GM23338 (cell line): ENCODE measurements at regions not wholly inside any gene's neighbourhood (a gene's known extent, or its start where the extent isn't known, plus 50 kb on each side); places are given as distances from the start of the nearest gene placed in this dataset.
A peak's percentile ranks its signal among the peaks of the same experiment; 100 is the strongest.

ENCODE experiments used
- ATAC-seq: fragments of 200-7000 bp; cut with Tn5 transposase; 3 replicates; pipeline ENCODE4 v1.9.1; 2020
- DNase-seq: peaks from one replicate; pipeline ENCODE4 v3.0.0-alpha.2; 2015; ENCODE audit warnings: low spot score
- H2AFZ ChIP-seq: fragments of 200-600 bp; sonication (generic); 2 replicates; pipeline ENCODE4 v1.8.0; 2016; ENCODE audit warnings: antibody characterized with exemption, mild to moderate bottlenecking, moderate library complexity
- H3F3A ChIP-seq: fragments of 200-600 bp; sonication (generic); replicated peaks from 2 replicates; pipeline ENCODE4 v1.8.0; 2017; ENCODE audit warnings: antibody characterized with exemption, mixed run types, low read depth
- H3K27ac ChIP-seq: fragments of 200-600 bp; sonication (generic); 2 replicates; pipeline ENCODE4 v1.6.1; 2016; ENCODE audit warnings: low read depth
- H3K27me3 ChIP-seq: fragments of 200-600 bp; sonication (generic); 2 replicates; pipeline ENCODE4 v1.8.0; 2016; ENCODE audit warnings: mild to moderate bottlenecking, mixed run types, moderate library complexity; ENCODE audit not compliant: insufficient read depth
- H3K36me3 ChIP-seq: fragments of 200-600 bp; sonication (generic); 2 replicates; pipeline ENCODE4 v1.8.0; 2016; ENCODE audit warnings: mild to moderate bottlenecking; ENCODE audit not compliant: insufficient read depth
- H3K4me1 ChIP-seq: fragments of 200-600 bp; sonication (generic); 2 replicates; pipeline ENCODE4 v1.8.0; 2016; ENCODE audit warnings: mild to moderate bottlenecking, moderate library complexity; ENCODE audit not compliant: insufficient read depth
- H3K4me2 ChIP-seq: fragments of 200-600 bp; sonication (generic); 2 replicates; pipeline ENCODE4 v1.7.1; 2017; ENCODE audit warnings: mixed run types
- H3K4me3 ChIP-seq: fragments of 200-600 bp; sonication (generic); 2 replicates; pipeline ENCODE4 v1.6.1; 2016; ENCODE audit warnings: mixed run types
- H3K79me2 ChIP-seq: fragments of 200-600 bp; sonication (generic); replicated peaks from 2 replicates; pipeline ENCODE4 v1.8.0; 2017; ENCODE audit warnings: mild to moderate bottlenecking; ENCODE audit not compliant: insufficient read depth
- H3K9me2 ChIP-seq: fragments of 200-600 bp; sonication (generic); 2 replicates; pipeline ENCODE4 v1.8.0; 2017; ENCODE audit not compliant: insufficient read depth
- H4K20me1 ChIP-seq: fragments of 200-600 bp; sonication (generic); replicated peaks from 2 replicates; pipeline ENCODE4 v1.8.0; 2017; ENCODE audit warnings: mild to moderate bottlenecking; ENCODE audit not compliant: insufficient read depth
- H3K27ac Mint-ChIP-seq: 2 replicates; pipeline ENCODE4 v1.8.0; 2020; ENCODE audit warnings: inconsistent platforms, mild to moderate bottlenecking, moderate library complexity, mixed read lengths
- H3K27me3 Mint-ChIP-seq: 3 replicates; pipeline ENCODE4 v1.8.0; 2022; ENCODE audit warnings: low read depth, mild to moderate bottlenecking, moderate library complexity, mixed read lengths, inconsistent platforms; ENCODE audit not compliant: insufficient read depth, poor library complexity
- H3K36me3 Mint-ChIP-seq: 3 replicates; pipeline ENCODE4 v1.8.0; 2021; ENCODE audit warnings: low read depth, mild to moderate bottlenecking, inconsistent platforms, moderate library complexity, mixed read lengths
- H3K4me1 Mint-ChIP-seq: 3 replicates; pipeline ENCODE4 v1.8.0; 2020; ENCODE audit warnings: mild to moderate bottlenecking, inconsistent platforms, mixed read lengths
- H3K4me3 Mint-ChIP-seq: 3 replicates; pipeline ENCODE4 v1.8.0; 2021; ENCODE audit warnings: moderate library complexity, mild to moderate bottlenecking, inconsistent platforms, mixed read lengths
- H3K9me3 Mint-ChIP-seq: 3 replicates; pipeline ENCODE4 v1.8.0; 2020; ENCODE audit warnings: moderate library complexity, mild to moderate bottlenecking, inconsistent platforms, mixed read lengths
- CREB1 ChIP-seq: fragments of 250-450 bp; sonication (Bioruptor Pico); IDR thresholded peaks from 2 replicates; pipeline ENCODE4 v1.5.0; 2020; ENCODE audit warnings: low read depth, mild to moderate bottlenecking, moderate library complexity
- CTCF ChIP-seq, 2 experiments: fragments of 200-600 bp in 1 of 2; sonication (generic) in 1 of 2; conservative IDR thresholded peaks; 2 replicates each; pipeline versions ENCODE4 v1.5.1 to v1.6.1; 2016 to 2017; ENCODE audit warnings: antibody characterized with exemption in 2 of 2, low read depth in 2 of 2, mild to moderate bottlenecking in 2 of 2, moderate library complexity in 1 of 2
- NANOG ChIP-seq: IDR thresholded peaks from 2 replicates; pipeline ENCODE4 v1.6.1; 2016; ENCODE audit warnings: antibody characterized with exemption, borderline replicate concordance
- STAT1 ChIP-seq: IDR thresholded peaks from one replicate; pipeline ENCODE4 v1.6.1; 2016; ENCODE audit warnings: antibody characterized with exemption; ENCODE audit not compliant: unreplicated experiment
- ZNF114 ChIP-seq: fragments of 250-450 bp; sonication (Bioruptor Pico); IDR thresholded peaks from 2 replicates; pipeline ENCODE4 v1.5.0; 2020; ENCODE audit warnings: mild to moderate bottlenecking, moderate library complexity
- ZNF331 ChIP-seq: fragments of 250-450 bp; sonication (Bioruptor Pico); IDR thresholded peaks from 2 replicates; pipeline ENCODE4 v1.5.0; 2020; ENCODE audit warnings: low read depth, mild to moderate bottlenecking, moderate library complexity
- TF ChIP-seq, protein P1 (sequence below): IDR thresholded peaks from 2 replicates; pipeline ENCODE4 v1.6.1; 2016; ENCODE audit warnings: antibody characterized with exemption
- TF ChIP-seq, protein P2 (sequence below): IDR thresholded peaks from one replicate; pipeline ENCODE4 v1.6.1; 2018; ENCODE audit warnings: antibody characterized with exemption; ENCODE audit not compliant: unreplicated experiment

DNA sequence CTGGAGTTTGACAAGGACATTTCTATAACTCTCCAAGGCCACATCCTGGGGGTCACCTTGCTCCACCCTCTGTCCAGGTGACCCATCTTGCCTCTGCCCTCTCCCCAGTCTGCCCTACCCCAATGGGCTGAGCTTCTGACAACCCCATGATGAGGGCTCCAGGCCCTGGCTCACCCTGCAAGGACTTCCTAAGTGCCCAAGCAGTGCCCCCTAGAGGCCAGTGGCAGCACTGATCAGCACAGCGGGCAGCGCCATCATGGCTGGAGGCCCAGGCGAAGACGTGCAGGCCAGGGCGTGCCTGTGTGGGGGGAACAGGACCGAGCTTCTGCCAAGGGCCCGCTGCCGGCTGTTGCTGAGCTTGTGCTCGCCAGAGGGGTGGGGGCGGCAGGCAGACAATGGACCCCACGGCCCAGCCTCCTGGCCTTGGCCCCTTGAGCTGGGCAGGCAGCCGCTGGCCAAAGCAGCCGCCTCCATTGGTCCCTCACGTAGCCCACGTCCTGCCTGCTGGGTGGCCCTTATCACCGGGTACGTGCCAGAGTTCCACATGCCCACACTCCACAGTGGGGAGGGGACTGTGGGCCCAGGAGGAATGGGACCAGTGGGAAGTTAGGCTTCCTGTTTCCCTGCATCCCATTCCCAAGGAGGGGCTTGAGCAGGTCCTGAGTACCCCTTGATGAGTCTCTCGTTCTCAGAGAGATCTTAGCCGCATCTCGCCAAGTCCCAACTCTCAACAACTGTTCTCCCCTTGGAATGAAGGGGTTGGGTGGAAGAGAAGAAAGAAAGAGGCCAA lies 64.3 kb downstream of the MRPL14 start:
- Mint-ChIP-seq H3K36me3 (no peaks in the 10 kb centered on the region), H3K9me3 (0 out of 3 replicates have a peak, but pooled peaks cover 5% of the 10 kb centered on the region), H3K27me3 (peaks cover 6% of the 10 kb centered on the region), H3K4me3 (no peak overlapping the region), H3K4me1 (peaks cover 5% of the 10 kb centered on the region), H3K27ac (no peak overlapping the region)
- H4K20me1 ChIP-seq = no peaks in the 10 kb centered on the region
- H3K9me2 ChIP-seq = no peaks in the 10 kb centered on the region; the same call in 1 of the 2 replicates
- no peak overlapping the region for H3K4me2 ChIP-seq
- peak overlapping the region; percentile 63; the same call in 1 of the 2 replicates for H2AFZ ChIP-seq
- H3F3A ChIP-seq = no peaks in the 10 kb centered on the region
- H3K79me2 ChIP-seq = no peaks in the 10 kb centered on the region
- H3K27ac ChIP-seq = no peak overlapping the region
- H3K4me1 ChIP-seq = no peaks in the 10 kb centered on the region
- no peaks in the 10 kb centered on the region for H3K36me3 ChIP-seq
- DNase-seq = peak; percentile 89
- no peaks in the 10 kb centered on the region for H3K27me3 ChIP-seq
- TF ChIP-seq, protein P1, sequence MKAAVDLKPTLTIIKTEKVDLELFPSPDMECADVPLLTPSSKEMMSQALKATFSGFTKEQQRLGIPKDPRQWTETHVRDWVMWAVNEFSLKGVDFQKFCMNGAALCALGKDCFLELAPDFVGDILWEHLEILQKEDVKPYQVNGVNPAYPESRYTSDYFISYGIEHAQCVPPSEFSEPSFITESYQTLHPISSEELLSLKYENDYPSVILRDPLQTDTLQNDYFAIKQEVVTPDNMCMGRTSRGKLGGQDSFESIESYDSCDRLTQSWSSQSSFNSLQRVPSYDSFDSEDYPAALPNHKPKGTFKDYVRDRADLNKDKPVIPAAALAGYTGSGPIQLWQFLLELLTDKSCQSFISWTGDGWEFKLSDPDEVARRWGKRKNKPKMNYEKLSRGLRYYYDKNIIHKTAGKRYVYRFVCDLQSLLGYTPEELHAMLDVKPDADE = no peak
- TF ChIP-seq STAT1 (no peak), CTCF (conservative IDR thresholded peaks at IDR 0.05; ENCODE audit: low read depth in 2 of 2) (peak; percentile 82 to 98), ZNF331 (CRISPR knock-in tag) (no peak), ZNF114 (no peak), NANOG (no peak), CREB1 (0 out of 2 replicates have a peak, but pooled peaks have one; percentile 3)
- TF ChIP-seq, protein P2, sequence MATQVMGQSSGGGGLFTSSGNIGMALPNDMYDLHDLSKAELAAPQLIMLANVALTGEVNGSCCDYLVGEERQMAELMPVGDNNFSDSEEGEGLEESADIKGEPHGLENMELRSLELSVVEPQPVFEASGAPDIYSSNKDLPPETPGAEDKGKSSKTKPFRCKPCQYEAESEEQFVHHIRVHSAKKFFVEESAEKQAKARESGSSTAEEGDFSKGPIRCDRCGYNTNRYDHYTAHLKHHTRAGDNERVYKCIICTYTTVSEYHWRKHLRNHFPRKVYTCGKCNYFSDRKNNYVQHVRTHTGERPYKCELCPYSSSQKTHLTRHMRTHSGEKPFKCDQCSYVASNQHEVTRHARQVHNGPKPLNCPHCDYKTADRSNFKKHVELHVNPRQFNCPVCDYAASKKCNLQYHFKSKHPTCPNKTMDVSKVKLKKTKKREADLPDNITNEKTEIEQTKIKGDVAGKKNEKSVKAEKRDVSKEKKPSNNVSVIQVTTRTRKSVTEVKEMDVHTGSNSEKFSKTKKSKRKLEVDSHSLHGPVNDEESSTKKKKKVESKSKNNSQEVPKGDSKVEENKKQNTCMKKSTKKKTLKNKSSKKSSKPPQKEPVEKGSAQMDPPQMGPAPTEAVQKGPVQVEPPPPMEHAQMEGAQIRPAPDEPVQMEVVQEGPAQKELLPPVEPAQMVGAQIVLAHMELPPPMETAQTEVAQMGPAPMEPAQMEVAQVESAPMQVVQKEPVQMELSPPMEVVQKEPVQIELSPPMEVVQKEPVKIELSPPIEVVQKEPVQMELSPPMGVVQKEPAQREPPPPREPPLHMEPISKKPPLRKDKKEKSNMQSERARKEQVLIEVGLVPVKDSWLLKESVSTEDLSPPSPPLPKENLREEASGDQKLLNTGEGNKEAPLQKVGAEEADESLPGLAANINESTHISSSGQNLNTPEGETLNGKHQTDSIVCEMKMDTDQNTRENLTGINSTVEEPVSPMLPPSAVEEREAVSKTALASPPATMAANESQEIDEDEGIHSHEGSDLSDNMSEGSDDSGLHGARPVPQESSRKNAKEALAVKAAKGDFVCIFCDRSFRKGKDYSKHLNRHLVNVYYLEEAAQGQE = no peak
- no peak overlapping the region for H3K4me3 ChIP-seq
- peak; percentile 94 for ATAC-seq
